WTC11 (cell line): ENCODE measurements at regions not wholly inside any gene's neighbourhood (a gene's known extent, or its start where the extent isn't known, plus 50 kb on each side); places are given as distances from the start of the nearest gene placed in this dataset.

ENCODE experiments used
- ATAC-seq: fragments of 200-7000 bp; cut with Tn5 transposase; 2 replicates; pipeline ENCODE4 v1.10.0; 2021; ENCODE audit warnings: mild to moderate bottlenecking, moderate library complexity
- CTCF ChIA-PET: fragments of 300-600 bp; sonication (Branson Sonifier 250); formaldehyde crosslinking; loops from one replicate; lab custom pipeline; 2021; ENCODE audit warnings: antibody characterized with exemption; lab: Charles Lee
- POLR2A ChIA-PET: fragments of 350-600 bp; sonication (Branson Sonifier 250); formaldehyde crosslinking; loops from one replicate; lab custom pipeline; 2021; ENCODE audit warnings: antibody characterized with exemption; lab: Charles Lee
- DNase-seq: peaks from one replicate; pipeline ENCODE4 v3.0.0; 2021; ENCODE audit warnings: low spot score
- H3K27ac Mint-ChIP-seq: 2 replicates; pipeline ENCODE4 v1.8.0; 2021; ENCODE audit warnings: mixed read lengths
- H3K27me3 Mint-ChIP-seq: 2 replicates; pipeline ENCODE4 v1.8.0; 2021; ENCODE audit warnings: low read depth, mild to moderate bottlenecking, moderate library complexity, mixed read lengths
- H3K36me3 Mint-ChIP-seq: 2 replicates; pipeline ENCODE4 v1.8.0; 2021; ENCODE audit warnings: mixed read lengths
- H3K4me1 Mint-ChIP-seq: 2 replicates; pipeline ENCODE4 v1.8.0; 2022; ENCODE audit warnings: mixed read lengths
- H3K4me3 Mint-ChIP-seq: 2 replicates; pipeline ENCODE4 v1.8.0; 2021; ENCODE audit warnings: mild to moderate bottlenecking, moderate library complexity, mixed read lengths
- H3K9me3 Mint-ChIP-seq: 2 replicates; pipeline ENCODE4 v1.8.0; 2021; ENCODE audit warnings: mixed read lengths
- ARID4B ChIP-seq: sonication (generic); formaldehyde crosslinking; IDR thresholded peaks from 2 replicates; pipeline ENCODE4 v1.8.0; 2023; ENCODE audit warnings: missing genetic modification reagents, mild to moderate bottlenecking, borderline replicate concordance
- ATF3 ChIP-seq: sonication (generic); formaldehyde crosslinking; conservative IDR thresholded peaks from 2 replicates; pipeline ENCODE4 v1.8.1; 2022; ENCODE audit warnings: mild to moderate bottlenecking, missing genetic modification reagents
- CDX4 ChIP-seq: fragments of 250-450 bp; sonication (Bioruptor Pico); IDR thresholded peaks from 2 replicates; pipeline ENCODE4 v1.9.0; 2021; ENCODE audit warnings: moderate library complexity, mild to moderate bottlenecking, inconsistent platforms, borderline replicate concordance
- ELF4 ChIP-seq: sonication (generic); formaldehyde crosslinking; IDR thresholded peaks from 2 replicates; pipeline ENCODE4 v1.8.1; 2022; ENCODE audit warnings: low read depth, mild to moderate bottlenecking, moderate library complexity, missing genetic modification reagents
- EMX1 ChIP-seq: fragments of 250-450 bp; sonication (Bioruptor Pico); IDR thresholded peaks from 2 replicates; pipeline ENCODE4 v1.8.0; 2021; ENCODE audit warnings: mild to moderate bottlenecking
- ESRRA ChIP-seq: sonication (generic); formaldehyde crosslinking; IDR thresholded peaks from 2 replicates; pipeline ENCODE4 v1.8.1; 2022; ENCODE audit warnings: mild to moderate bottlenecking, missing genetic modification reagents, borderline replicate concordance
- ETV6 ChIP-seq: sonication (generic); formaldehyde crosslinking; IDR thresholded peaks from 2 replicates; pipeline ENCODE4 v1.8.1; 2022; ENCODE audit warnings: mild to moderate bottlenecking, missing genetic modification reagents
- FOXK1 ChIP-seq: sonication (generic); formaldehyde crosslinking; IDR thresholded peaks from 2 replicates; pipeline ENCODE4 v1.8.0; 2022; ENCODE audit warnings: mild to moderate bottlenecking, moderate library complexity, missing genetic modification reagents
- GTF2I ChIP-seq: fragments of 250-450 bp; sonication (Bioruptor Pico); conservative IDR thresholded peaks from 2 replicates; pipeline ENCODE4 v1.4.0; 2021; ENCODE audit warnings: mild to moderate bottlenecking
- HMGA2 ChIP-seq: fragments of 250-450 bp; sonication (Bioruptor Pico); IDR thresholded peaks from 2 replicates; pipeline ENCODE4 v1.4.0; 2021; ENCODE audit warnings: mild to moderate bottlenecking, moderate library complexity
- IRF2 ChIP-seq: sonication (generic); formaldehyde crosslinking; IDR thresholded peaks from 2 replicates; pipeline ENCODE4 v1.8.0; 2022; ENCODE audit warnings: low read depth, missing genetic modification reagents, borderline replicate concordance
- NFATC4 ChIP-seq: fragments of 250-450 bp; sonication (Bioruptor Pico); IDR thresholded peaks from 2 replicates; pipeline ENCODE4 v1.9.0; 2021; ENCODE audit warnings: mild to moderate bottlenecking
- NFE2L1 ChIP-seq: sonication (generic); formaldehyde crosslinking; IDR thresholded peaks from 2 replicates; pipeline ENCODE4 v1.8.1; 2023; ENCODE audit warnings: missing genetic modification reagents
- ZNF281 ChIP-seq: sonication (generic); formaldehyde crosslinking; IDR thresholded peaks from 2 replicates; pipeline ENCODE4 v1.8.0; 2023; ENCODE audit warnings: mild to moderate bottlenecking, missing genetic modification reagents
- ZNF396 ChIP-seq: fragments of 250-450 bp; sonication (Bioruptor Pico); IDR thresholded peaks from 2 replicates; pipeline ENCODE4 v1.8.0; 2021; ENCODE audit warnings: mild to moderate bottlenecking, moderate library complexity, borderline replicate concordance
- TF ChIP-seq, protein P1 (sequence below): sonication (generic); formaldehyde crosslinking; IDR thresholded peaks from 2 replicates; pipeline ENCODE4 v1.8.1; 2023; ENCODE audit warnings: mild to moderate bottlenecking, missing genetic modification reagents
- TF ChIP-seq, protein P2 (sequence below): fragments of 250-450 bp; sonication (Bioruptor Pico); IDR thresholded peaks from 2 replicates; pipeline ENCODE4 v1.8.0; 2021; ENCODE audit warnings: mild to moderate bottlenecking
- TF ChIP-seq, protein P3 (sequence below): sonication (generic); formaldehyde crosslinking; IDR thresholded peaks from 2 replicates; pipeline ENCODE4 v1.8.1; 2022; ENCODE audit warnings: mild to moderate bottlenecking, moderate library complexity, missing genetic modification reagents
- TF ChIP-seq, protein P4 (sequence below): sonication (generic); formaldehyde crosslinking; IDR thresholded peaks from 2 replicates; pipeline ENCODE4 v1.8.1; 2022; ENCODE audit warnings: low read depth, mild to moderate bottlenecking, moderate library complexity, missing genetic modification reagents, borderline replicate concordance
- TF ChIP-seq, protein P5 (sequence below): sonication (generic); formaldehyde crosslinking; IDR thresholded peaks from 2 replicates; pipeline ENCODE4 v1.8.0; 2022; ENCODE audit warnings: mild to moderate bottlenecking, missing genetic modification reagents

DNA sequence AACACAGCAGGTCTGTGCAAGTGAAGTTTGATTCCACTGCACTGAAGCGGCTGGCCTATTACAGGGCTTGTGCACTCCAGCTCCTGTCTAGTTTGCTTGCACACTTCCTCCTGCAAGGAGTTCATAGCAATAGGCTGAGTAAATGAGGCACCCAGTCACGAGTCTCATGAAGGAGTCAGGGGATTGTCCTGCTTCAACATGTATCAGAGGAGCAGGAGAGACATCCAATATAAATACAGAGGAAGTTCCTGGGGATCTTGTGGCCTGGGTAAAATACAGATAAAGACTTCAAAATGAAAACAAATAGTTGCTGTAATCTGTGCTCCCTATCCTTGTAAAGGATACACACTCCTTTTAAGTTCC, 259.9 kb downstream of the SLITRK1 start (continued):
- TF ChIP-seq FOXK1 = no peak
- TF ChIP-seq NFATC4 (CRISPR knock-in tag) = no peak
- TF ChIP-seq NFE2L1 (CRISPR knock-in tag) = no peak
- no peak for TF ChIP-seq HMGA2 (CRISPR knock-in tag)
- no peak for TF ChIP-seq ZNF281 (CRISPR knock-in tag)
- TF ChIP-seq, all 79 proteins: peak for 0

- Mint-ChIP-seq H3K27ac (no peak overlapping the region), H3K27me3 (no peaks in the 10 kb centered on the region), H3K4me1 (no peaks in the 10 kb centered on the region), H3K9me3 (0 out of 2 replicates have a peak, but pooled peaks cover 5% of the 10 kb centered on the region), H3K36me3 (no peaks in the 10 kb centered on the region), H3K4me3 (no peak overlapping the region)
- CTCF ChIA-PET = interaction anchor here (0.9 kb wide), 1 partner anchor 158 kb away, joined by 3 read pairs; no protein-coding TSS in a partner anchor
- no peak for DNase-seq
- POLR2A ChIA-PET = no interaction called here
- ATAC-seq = no peak
- no peak for TF ChIP-seq ARID4B (CRISPR knock-in tag)
- TF ChIP-seq ETV6 (CRISPR knock-in tag) = no peak
- TF ChIP-seq, protein P1, sequence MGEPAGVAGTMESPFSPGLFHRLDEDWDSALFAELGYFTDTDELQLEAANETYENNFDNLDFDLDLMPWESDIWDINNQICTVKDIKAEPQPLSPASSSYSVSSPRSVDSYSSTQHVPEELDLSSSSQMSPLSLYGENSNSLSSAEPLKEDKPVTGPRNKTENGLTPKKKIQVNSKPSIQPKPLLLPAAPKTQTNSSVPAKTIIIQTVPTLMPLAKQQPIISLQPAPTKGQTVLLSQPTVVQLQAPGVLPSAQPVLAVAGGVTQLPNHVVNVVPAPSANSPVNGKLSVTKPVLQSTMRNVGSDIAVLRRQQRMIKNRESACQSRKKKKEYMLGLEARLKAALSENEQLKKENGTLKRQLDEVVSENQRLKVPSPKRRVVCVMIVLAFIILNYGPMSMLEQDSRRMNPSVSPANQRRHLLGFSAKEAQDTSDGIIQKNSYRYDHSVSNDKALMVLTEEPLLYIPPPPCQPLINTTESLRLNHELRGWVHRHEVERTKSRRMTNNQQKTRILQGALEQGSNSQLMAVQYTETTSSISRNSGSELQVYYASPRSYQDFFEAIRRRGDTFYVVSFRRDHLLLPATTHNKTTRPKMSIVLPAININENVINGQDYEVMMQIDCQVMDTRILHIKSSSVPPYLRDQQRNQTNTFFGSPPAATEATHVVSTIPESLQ (CRISPR knock-in tag) = no peak
- no peak for TF ChIP-seq GTF2I (CRISPR knock-in tag)
- TF ChIP-seq, protein P2, sequence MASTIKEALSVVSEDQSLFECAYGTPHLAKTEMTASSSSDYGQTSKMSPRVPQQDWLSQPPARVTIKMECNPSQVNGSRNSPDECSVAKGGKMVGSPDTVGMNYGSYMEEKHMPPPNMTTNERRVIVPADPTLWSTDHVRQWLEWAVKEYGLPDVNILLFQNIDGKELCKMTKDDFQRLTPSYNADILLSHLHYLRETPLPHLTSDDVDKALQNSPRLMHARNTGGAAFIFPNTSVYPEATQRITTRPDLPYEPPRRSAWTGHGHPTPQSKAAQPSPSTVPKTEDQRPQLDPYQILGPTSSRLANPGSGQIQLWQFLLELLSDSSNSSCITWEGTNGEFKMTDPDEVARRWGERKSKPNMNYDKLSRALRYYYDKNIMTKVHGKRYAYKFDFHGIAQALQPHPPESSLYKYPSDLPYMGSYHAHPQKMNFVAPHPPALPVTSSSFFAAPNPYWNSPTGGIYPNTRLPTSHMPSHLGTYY (CRISPR knock-in tag) = no peak
- no peak for TF ChIP-seq ESRRA (CRISPR knock-in tag)
- TF ChIP-seq ELF4 = no peak
- no peak for TF ChIP-seq NFE2L1 (CRISPR knock-in tag)
- no peak for TF ChIP-seq IRF2 (CRISPR knock-in tag)
- TF ChIP-seq, protein P3, sequence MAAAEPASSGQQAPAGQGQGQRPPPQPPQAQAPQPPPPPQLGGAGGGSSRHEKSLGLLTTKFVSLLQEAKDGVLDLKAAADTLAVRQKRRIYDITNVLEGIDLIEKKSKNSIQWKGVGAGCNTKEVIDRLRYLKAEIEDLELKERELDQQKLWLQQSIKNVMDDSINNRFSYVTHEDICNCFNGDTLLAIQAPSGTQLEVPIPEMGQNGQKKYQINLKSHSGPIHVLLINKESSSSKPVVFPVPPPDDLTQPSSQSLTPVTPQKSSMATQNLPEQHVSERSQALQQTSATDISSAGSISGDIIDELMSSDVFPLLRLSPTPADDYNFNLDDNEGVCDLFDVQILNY (CRISPR knock-in tag) = no peak
- no peak for TF ChIP-seq ATF3 (CRISPR knock-in tag)
- TF ChIP-seq, protein P4, sequence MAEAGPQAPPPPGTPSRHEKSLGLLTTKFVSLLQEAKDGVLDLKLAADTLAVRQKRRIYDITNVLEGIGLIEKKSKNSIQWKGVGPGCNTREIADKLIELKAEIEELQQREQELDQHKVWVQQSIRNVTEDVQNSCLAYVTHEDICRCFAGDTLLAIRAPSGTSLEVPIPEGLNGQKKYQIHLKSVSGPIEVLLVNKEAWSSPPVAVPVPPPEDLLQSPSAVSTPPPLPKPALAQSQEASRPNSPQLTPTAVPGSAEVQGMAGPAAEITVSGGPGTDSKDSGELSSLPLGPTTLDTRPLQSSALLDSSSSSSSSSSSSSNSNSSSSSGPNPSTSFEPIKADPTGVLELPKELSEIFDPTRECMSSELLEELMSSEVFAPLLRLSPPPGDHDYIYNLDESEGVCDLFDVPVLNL (CRISPR knock-in tag) = no peak
- TF ChIP-seq EMX1 = no peak
- TF ChIP-seq CDX4 (CRISPR knock-in tag) = no peak
- no peak for TF ChIP-seq ZNF396 (CRISPR knock-in tag)
- TF ChIP-seq, protein P5, sequence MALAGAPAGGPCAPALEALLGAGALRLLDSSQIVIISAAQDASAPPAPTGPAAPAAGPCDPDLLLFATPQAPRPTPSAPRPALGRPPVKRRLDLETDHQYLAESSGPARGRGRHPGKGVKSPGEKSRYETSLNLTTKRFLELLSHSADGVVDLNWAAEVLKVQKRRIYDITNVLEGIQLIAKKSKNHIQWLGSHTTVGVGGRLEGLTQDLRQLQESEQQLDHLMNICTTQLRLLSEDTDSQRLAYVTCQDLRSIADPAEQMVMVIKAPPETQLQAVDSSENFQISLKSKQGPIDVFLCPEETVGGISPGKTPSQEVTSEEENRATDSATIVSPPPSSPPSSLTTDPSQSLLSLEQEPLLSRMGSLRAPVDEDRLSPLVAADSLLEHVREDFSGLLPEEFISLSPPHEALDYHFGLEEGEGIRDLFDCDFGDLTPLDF (CRISPR knock-in tag) = no peak
Observed at GRCh38 chr13:83621765-83622421, 260.4 kb downstream of the SLITRK1 start.
